DOHH2 (cell line): ENCODE measurements at regions not wholly inside any gene's neighbourhood (a gene's known extent, or its start where the extent isn't known, plus 50 kb on each side); places are given as distances from the start of the nearest gene placed in this dataset.

Source experiments
- EZH2phosphoT487 ChIP-seq: fragments of 200-600 bp; sonication (generic); IDR thresholded peaks from 2 replicates; pipeline ENCODE4 v1.6.1; 2017; ENCODE audit warnings: borderline replicate concordance, mild to moderate bottlenecking, antibody characterized with exemption, low read length, moderate library complexity, mixed read lengths
- TF ChIP-seq, protein P1 (sequence below): fragments of 200-600 bp; sonication (generic); IDR thresholded peaks from one replicate; pipeline ENCODE4 v1.5.1; 2014; ENCODE audit warnings: antibody characterized with exemption, mild to moderate bottlenecking, low read depth, low read length; ENCODE audit not compliant: poor library complexity, severe bottlenecking

- TF ChIP-seq, protein P1, sequence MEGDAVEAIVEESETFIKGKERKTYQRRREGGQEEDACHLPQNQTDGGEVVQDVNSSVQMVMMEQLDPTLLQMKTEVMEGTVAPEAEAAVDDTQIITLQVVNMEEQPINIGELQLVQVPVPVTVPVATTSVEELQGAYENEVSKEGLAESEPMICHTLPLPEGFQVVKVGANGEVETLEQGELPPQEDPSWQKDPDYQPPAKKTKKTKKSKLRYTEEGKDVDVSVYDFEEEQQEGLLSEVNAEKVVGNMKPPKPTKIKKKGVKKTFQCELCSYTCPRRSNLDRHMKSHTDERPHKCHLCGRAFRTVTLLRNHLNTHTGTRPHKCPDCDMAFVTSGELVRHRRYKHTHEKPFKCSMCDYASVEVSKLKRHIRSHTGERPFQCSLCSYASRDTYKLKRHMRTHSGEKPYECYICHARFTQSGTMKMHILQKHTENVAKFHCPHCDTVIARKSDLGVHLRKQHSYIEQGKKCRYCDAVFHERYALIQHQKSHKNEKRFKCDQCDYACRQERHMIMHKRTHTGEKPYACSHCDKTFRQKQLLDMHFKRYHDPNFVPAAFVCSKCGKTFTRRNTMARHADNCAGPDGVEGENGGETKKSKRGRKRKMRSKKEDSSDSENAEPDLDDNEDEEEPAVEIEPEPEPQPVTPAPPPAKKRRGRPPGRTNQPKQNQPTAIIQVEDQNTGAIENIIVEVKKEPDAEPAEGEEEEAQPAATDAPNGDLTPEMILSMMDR, result no peak
- TF ChIP-seq EZH2phosphoT487, result no peak
Observed at GRCh38 chr12:91267039-91267438, 84.4 kb upstream of the DCN start.
